ENCODE measurements at regions not wholly inside any gene's neighbourhood (a gene's known extent, or its start where the extent isn't known, plus 50 kb on each side); places are given as distances from the start of the nearest gene placed in this dataset.

DNA sequence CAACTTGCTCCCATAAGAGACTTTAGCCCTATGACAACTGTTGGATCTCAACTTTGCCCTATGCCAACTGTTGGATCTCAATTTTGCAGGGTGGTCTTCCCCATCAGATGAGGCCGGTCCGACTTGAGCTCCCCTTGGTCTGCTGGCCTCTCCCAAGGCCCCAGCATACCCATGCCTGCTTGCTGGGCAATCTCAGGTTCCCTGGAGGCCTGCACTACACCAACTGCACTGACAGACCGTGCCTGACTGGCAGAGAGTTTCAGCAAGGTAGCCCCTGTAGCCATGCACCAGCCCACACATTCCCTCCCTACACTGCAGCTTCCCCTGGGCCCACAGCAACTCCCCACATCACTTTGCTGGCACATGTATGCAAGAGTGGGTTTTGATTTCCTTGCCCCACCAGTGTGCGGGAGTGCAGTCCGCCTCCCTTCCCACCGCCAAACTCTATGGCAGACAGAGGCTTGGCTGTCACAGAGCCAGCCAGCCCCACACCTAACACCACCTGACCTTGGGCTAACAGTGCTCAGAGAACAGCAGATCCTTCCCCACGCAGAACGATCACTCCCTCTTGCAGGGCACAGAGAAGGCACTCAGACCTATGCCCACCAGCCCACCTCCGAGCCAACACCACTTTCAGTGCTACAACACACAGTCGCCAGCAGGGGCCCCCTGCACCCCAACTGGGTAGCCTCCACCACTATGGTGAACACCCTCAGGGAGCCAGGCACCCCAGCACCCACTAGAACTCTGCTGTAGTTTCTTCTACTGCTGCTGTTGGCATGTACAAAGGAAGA lies 279.9 kb upstream of the COX7C start:
- Histone ChIP-seq H2AFZ (ENCODE audit: low read length) (no peak overlapping the region), H4K91ac (ENCODE audit: low read depth, low read length, poor library complexity) (no peak overlapping the region), H3K4me2 (ENCODE audit: insufficient read depth, low read length, poor library complexity, severe bottlenecking) (no peak overlapping the region), H3K9ac (ENCODE audit: low read depth, low read length, poor library complexity) (no peak overlapping the region), H3K23ac (ENCODE audit: low read depth, low read length, poor library complexity) (peak overlapping the region; percentile 37), H3K14ac (ENCODE audit: low read length) (peak overlapping the region; percentile 58), H3K18ac (ENCODE audit: low read length) (peak overlapping the region; percentile 85), H2BK12ac (ENCODE audit: low read length) (no peak overlapping the region), H3K4me1 (ENCODE audit: control insufficient read depth in 2 of 2, insufficient read depth in 1 of 2, low read depth in 1 of 2, low read length in 2 of 2) (peaks cover 0 to 7% of the 10 kb centered on the region in 2 donors), H3K79me1 (ENCODE audit: low read depth, low read length) (no peaks in the 10 kb centered on the region), H3K27ac (replicated peaks; ENCODE audit: low read length) (no peak overlapping the region), H3K27me3 (ENCODE audit: control insufficient read depth in 3 of 3, insufficient read depth in 3 of 3, low read depth in 1 of 3, low read length in 3 of 3) (peaks cover 0 to 2% (median 0%) of the 10 kb centered on the region in 3 experiments), H4K8ac (ENCODE audit: low read depth, low read length) (peak overlapping the region; percentile 43), H3K4ac (ENCODE audit: low read length) (peak overlapping the region; percentile 66), H3K4me3 (ENCODE audit: low read length in 2 of 2) (peak overlapping the region in 1 of 2 donors; percentile 52), H2BK15ac (ENCODE audit: low read length) (no peak overlapping the region), H2AK5ac (ENCODE audit: low read depth, low read length) (peak overlapping the region; percentile 28), H2BK5ac (ENCODE audit: low read length) (no peak overlapping the region), H3K9me3 (replicated peaks in 1 of 2; ENCODE audit: control insufficient read depth in 2 of 2, insufficient read depth in 1 of 2, low read depth in 1 of 2, low read length in 2 of 2) (no peaks in the 10 kb centered on the region), H2BK120ac (ENCODE audit: low read depth, low read length) (no peak overlapping the region), H3K36me3 (replicated peaks in 1 of 2; ENCODE audit: control insufficient read depth in 2 of 2, insufficient read depth in 2 of 2, low read length in 2 of 2) (no peaks in the 10 kb centered on the region)
- no peak for DNase-seq (ENCODE audit: low spot score)
- no CpG with 5 or more reads among the region's 10 CpGs for WGBS, 2 donors (ENCODE audit: extremely low coverage in 2 of 2, insufficient read length in 2 of 2, insufficient replicate concordance in 1 of 2)

DNA sequence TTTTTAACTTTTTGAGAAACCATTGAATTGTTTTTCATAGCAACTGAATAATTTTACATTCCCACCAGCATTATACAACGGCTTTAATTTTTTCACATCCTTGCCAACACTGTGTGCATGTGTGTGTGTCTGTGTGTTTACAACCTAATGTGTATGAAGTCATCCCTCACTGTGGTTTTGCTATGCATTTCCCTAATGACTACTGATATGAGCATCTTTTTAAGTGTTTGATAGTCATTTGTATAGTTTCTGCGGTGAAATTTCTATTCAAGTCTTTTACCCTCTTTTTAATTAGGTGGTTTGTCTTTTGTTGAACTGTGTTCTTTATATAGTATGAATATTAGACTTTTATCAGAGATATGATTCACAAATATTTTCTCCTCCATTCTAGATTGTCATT lies 263.1 kb upstream of the COX7C start:
- Histone ChIP-seq H2AFZ (ENCODE audit: low read length) (no peak overlapping the region), H2BK120ac (ENCODE audit: low read depth, low read length) (no peak overlapping the region), H2AK5ac (ENCODE audit: low read depth, low read length) (no peak overlapping the region)

GRCh38 chr5:86360801-86361200 lies 256.9 kb upstream of the COX7C start:
- Histone ChIP-seq H2AK5ac (ENCODE audit: low read depth, low read length) (no peak overlapping the region), H3K79me1 (ENCODE audit: low read depth, low read length) (no peaks in the 10 kb centered on the region), H4K91ac (ENCODE audit: low read depth, low read length, poor library complexity) (no peak overlapping the region), H3K4me3 (ENCODE audit: low read length in 2 of 2) (no peak overlapping the region), H2BK12ac (ENCODE audit: low read length) (no peak overlapping the region), H3K9me3 (replicated peaks in 1 of 2; ENCODE audit: control insufficient read depth in 2 of 2, insufficient read depth in 1 of 2, low read depth in 1 of 2, low read length in 2 of 2) (no peaks in the 10 kb centered on the region), H2BK120ac (ENCODE audit: low read depth, low read length) (no peak overlapping the region), H3K4me2 (ENCODE audit: insufficient read depth, low read length, poor library complexity, severe bottlenecking) (no peak overlapping the region), H2BK15ac (ENCODE audit: low read length) (no peak overlapping the region), H3K23ac (ENCODE audit: low read depth, low read length, poor library complexity) (no peak overlapping the region), H3K36me3 (replicated peaks in 1 of 2; ENCODE audit: control insufficient read depth in 2 of 2, insufficient read depth in 2 of 2, low read length in 2 of 2) (no peaks in the 10 kb centered on the region), H4K8ac (ENCODE audit: low read depth, low read length) (no peak overlapping the region), H3K27me3 (ENCODE audit: control insufficient read depth in 3 of 3, insufficient read depth in 3 of 3, low read depth in 1 of 3, low read length in 3 of 3) (no peaks in the 10 kb centered on the region), H3K4me1 (ENCODE audit: control insufficient read depth in 2 of 2, insufficient read depth in 1 of 2, low read depth in 1 of 2, low read length in 2 of 2) (peaks cover 0 to 2% of the 10 kb centered on the region in 2 donors), H2AFZ (ENCODE audit: low read length) (no peak overlapping the region), H3K9ac (ENCODE audit: low read depth, low read length, poor library complexity) (no peak overlapping the region), H2BK5ac (ENCODE audit: low read length) (no peak overlapping the region), H3K4ac (ENCODE audit: low read length) (no peak overlapping the region), H3K18ac (ENCODE audit: low read length) (no peak overlapping the region), H3K27ac (replicated peaks; ENCODE audit: low read length) (no peak overlapping the region), H3K14ac (ENCODE audit: low read length) (no peak overlapping the region)
- no CpG with 5 or more reads among the region's 1 CpG for WGBS, 2 donors (ENCODE audit: extremely low coverage in 2 of 2, insufficient read length in 2 of 2, insufficient replicate concordance in 1 of 2)
- no peak for DNase-seq (ENCODE audit: low spot score)

More for the DNA sequence above, 263.1 kb upstream of the COX7C start:
- no peak overlapping the region for H2BK12ac ChIP-seq (ENCODE audit: low read length)
- H3K4me1 ChIP-seq (ENCODE audit: control insufficient read depth in 2 of 2, insufficient read depth in 1 of 2, low read depth in 1 of 2, low read length in 2 of 2), result peaks cover 0 to 19% of the 10 kb centered on the region in 2 donors
- H3K36me3 ChIP-seq (replicated peaks in 1 of 2; ENCODE audit: control insufficient read depth in 2 of 2, insufficient read depth in 2 of 2, low read length in 2 of 2), result no peaks in the 10 kb centered on the region
- no peak overlapping the region for H2BK5ac ChIP-seq (ENCODE audit: low read length)
- H3K79me1 ChIP-seq (ENCODE audit: low read depth, low read length), result no peaks in the 10 kb centered on the region
- no peak overlapping the region for H4K91ac ChIP-seq (ENCODE audit: low read depth, low read length, poor library complexity)
- H3K27me3 ChIP-seq (ENCODE audit: control insufficient read depth in 3 of 3, insufficient read depth in 3 of 3, low read depth in 1 of 3, low read length in 3 of 3), result no peaks in the 10 kb centered on the region
- no peak for DNase-seq (ENCODE audit: low spot score)
- H3K4me2 ChIP-seq (ENCODE audit: insufficient read depth, low read length, poor library complexity, severe bottlenecking), result no peak overlapping the region
- no peak overlapping the region for H3K18ac ChIP-seq (ENCODE audit: low read length)
- H3K4me3 ChIP-seq (ENCODE audit: low read length in 2 of 2), result no peak overlapping the region
- H4K8ac ChIP-seq (ENCODE audit: low read depth, low read length), result no peak overlapping the region
- no peak overlapping the region for H3K4ac ChIP-seq (ENCODE audit: low read length)
- no peaks in the 10 kb centered on the region for H3K9me3 ChIP-seq (replicated peaks in 1 of 2; ENCODE audit: control insufficient read depth in 2 of 2, insufficient read depth in 1 of 2, low read depth in 1 of 2, low read length in 2 of 2)
- no peak overlapping the region for H2BK15ac ChIP-seq (ENCODE audit: low read length)
- WGBS, 2 donors (ENCODE audit: extremely low coverage in 2 of 2, insufficient read length in 2 of 2, insufficient replicate concordance in 1 of 2), result no CpG with 5 or more reads among the region's 2 CpGs
- no peak overlapping the region for H3K9ac ChIP-seq (ENCODE audit: low read depth, low read length, poor library complexity)
- H3K14ac ChIP-seq (ENCODE audit: low read length), result no peak overlapping the region
- H3K27ac ChIP-seq (replicated peaks; ENCODE audit: low read length), result no peak overlapping the region
- H3K23ac ChIP-seq (ENCODE audit: low read depth, low read length, poor library complexity), result no peak overlapping the region

GRCh38 chr5:86371061-86371460 lies 246.7 kb upstream of the COX7C start:
- H3K23ac ChIP-seq (ENCODE audit: low read depth, low read length, poor library complexity), result no peak overlapping the region
- no peak overlapping the region for H3K4me3 ChIP-seq (ENCODE audit: low read length in 2 of 2)
- H3K79me1 ChIP-seq (ENCODE audit: low read depth, low read length), result no peaks in the 10 kb centered on the region
- H2AFZ ChIP-seq (ENCODE audit: low read length), result peak overlapping the region; percentile 75
- no peak overlapping the region for H3K14ac ChIP-seq (ENCODE audit: low read length)
- H2AK5ac ChIP-seq (ENCODE audit: low read depth, low read length), result no peak overlapping the region
- peak overlapping the region; percentile 36 for H3K27ac ChIP-seq (replicated peaks; ENCODE audit: low read length)
- H2BK15ac ChIP-seq (ENCODE audit: low read length), result no peak overlapping the region
- no peak overlapping the region for H3K4me2 ChIP-seq (ENCODE audit: insufficient read depth, low read length, poor library complexity, severe bottlenecking)
- H3K18ac ChIP-seq (ENCODE audit: low read length), result no peak overlapping the region
- H3K9me3 ChIP-seq (replicated peaks in 1 of 2; ENCODE audit: control insufficient read depth in 2 of 2, insufficient read depth in 1 of 2, low read depth in 1 of 2, low read length in 2 of 2), result peaks cover 0 to 5% of the 10 kb centered on the region in 2 donors
- no peak overlapping the region for H4K91ac ChIP-seq (ENCODE audit: low read depth, low read length, poor library complexity)
- no peak overlapping the region for H3K9ac ChIP-seq (ENCODE audit: low read depth, low read length, poor library complexity)
- no peak overlapping the region for H2BK5ac ChIP-seq (ENCODE audit: low read length)
- no peaks in the 10 kb centered on the region for H3K27me3 ChIP-seq (ENCODE audit: control insufficient read depth in 3 of 3, insufficient read depth in 3 of 3, low read depth in 1 of 3, low read length in 3 of 3)
- H4K8ac ChIP-seq (ENCODE audit: low read depth, low read length), result no peak overlapping the region
- DNase-seq (ENCODE audit: low spot score), result peak; percentile 27
- H2BK12ac ChIP-seq (ENCODE audit: low read length), result no peak overlapping the region
- no peak overlapping the region for H2BK120ac ChIP-seq (ENCODE audit: low read depth, low read length)
- no peaks in the 10 kb centered on the region for H3K36me3 ChIP-seq (replicated peaks in 1 of 2; ENCODE audit: control insufficient read depth in 2 of 2, insufficient read depth in 2 of 2, low read length in 2 of 2)
- H3K4ac ChIP-seq (ENCODE audit: low read length), result no peak overlapping the region
- H3K4me1 ChIP-seq (ENCODE audit: control insufficient read depth in 2 of 2, insufficient read depth in 1 of 2, low read depth in 1 of 2, low read length in 2 of 2), result peaks cover 0 to 6% of the 10 kb centered on the region in 2 donors

Measured in neuronal stem cell (in vitro differentiated cells).